ENCODE measurements at regions not wholly inside any gene's neighbourhood (a gene's known extent, or its start where the extent isn't known, plus 50 kb on each side); places are given as distances from the start of the nearest gene placed in this dataset.

DNA sequence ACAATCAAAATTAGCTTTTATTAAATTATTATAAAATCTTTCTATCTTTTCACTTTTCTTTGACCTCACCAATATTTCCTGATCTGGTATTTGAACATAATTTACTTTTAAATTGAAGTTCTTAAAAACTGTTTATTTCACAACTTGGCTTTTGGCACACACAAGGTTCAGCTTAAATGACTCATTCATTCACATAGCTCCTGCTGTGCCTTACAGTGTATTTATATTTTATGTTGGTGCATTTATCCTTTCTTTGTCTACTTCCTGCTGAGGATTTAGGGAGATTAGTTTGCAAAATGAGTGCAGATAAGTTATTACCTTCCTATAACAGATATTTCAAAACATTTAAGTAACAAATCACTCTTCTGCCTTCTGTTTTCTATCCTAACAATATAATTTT, 430.6 kb downstream of the DTHD1 start:
- no peaks in the 10 kb centered on the region for H4K20me1 ChIP-seq (ENCODE audit: insufficient read depth)
- no peaks in the 10 kb centered on the region for H3K9me2 ChIP-seq (ENCODE audit: insufficient read depth, low read length)
- TF ChIP-seq EP300 (conservative IDR thresholded peaks at IDR 0.05; ENCODE audit: poor library complexity, severe bottlenecking) (no peak), POLR2AphosphoS5 (IDR thresholded peaks at IDR 0.05) (no peak)
- H2AFZ ChIP-seq (ENCODE audit: low read depth, low read length): no peak overlapping the region
- H3K79me2 ChIP-seq (replicated peaks; ENCODE audit: insufficient read depth, low read length): no peaks in the 10 kb centered on the region
- H3K4me2 ChIP-seq (ENCODE audit: low read length): no peak overlapping the region
- H3F3A ChIP-seq (ENCODE audit: insufficient read depth, low read length, poor library complexity, severe bottlenecking): no peaks in the 10 kb centered on the region
- H3K9ac ChIP-seq (ENCODE audit: low read length): no peak overlapping the region
- no peaks in the 10 kb centered on the region for H3K9me3 ChIP-seq (ENCODE audit: low read length)
- H3K36me3 ChIP-seq (ENCODE audit: insufficient read depth, low read length): no peaks in the 10 kb centered on the region
- H3K4me3 ChIP-seq (ENCODE audit: low read length): no peak overlapping the region
- H3K27ac ChIP-seq (ENCODE audit: low read length): no peak overlapping the region
- H3K27me3 ChIP-seq (ENCODE audit: insufficient read depth, low read depth, low read length): no peaks in the 10 kb centered on the region

DNA sequence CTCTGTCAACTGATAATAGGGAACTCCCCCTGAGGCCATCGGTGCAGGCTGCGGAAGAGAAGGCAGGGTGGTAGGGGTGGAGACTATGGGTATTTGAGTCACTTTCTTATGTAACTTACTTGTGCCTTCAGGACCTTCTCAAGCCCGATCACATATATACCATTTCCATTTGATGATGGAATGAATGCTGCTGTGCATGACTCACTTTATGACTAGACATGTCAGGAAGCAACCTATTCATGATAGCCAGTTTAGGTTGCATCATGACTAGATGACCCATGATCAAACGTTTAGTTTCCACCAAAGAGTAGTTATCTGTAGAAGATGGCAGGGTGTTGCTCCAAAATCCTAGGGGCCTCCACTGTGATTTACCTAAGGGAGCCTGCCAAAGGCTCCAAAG, 435.5 kb downstream of the DTHD1 start:
- Histone ChIP-seq H3K27ac (ENCODE audit: low read length) (no peak overlapping the region), H3F3A (ENCODE audit: insufficient read depth, low read length, poor library complexity, severe bottlenecking) (no peaks in the 10 kb centered on the region), H3K36me3 (ENCODE audit: insufficient read depth, low read length) (no peaks in the 10 kb centered on the region), H3K9me3 (ENCODE audit: low read length) (no peaks in the 10 kb centered on the region), H3K4me3 (ENCODE audit: low read length) (no peak overlapping the region), H3K4me2 (ENCODE audit: low read length) (no peak overlapping the region), H3K9me2 (ENCODE audit: insufficient read depth, low read length) (no peaks in the 10 kb centered on the region), H3K9ac (ENCODE audit: low read length) (no peak overlapping the region), H3K27me3 (ENCODE audit: insufficient read depth, low read depth, low read length) (no peaks in the 10 kb centered on the region), H2AFZ (ENCODE audit: low read depth, low read length) (no peak overlapping the region), H4K20me1 (ENCODE audit: insufficient read depth) (no peaks in the 10 kb centered on the region), H3K79me2 (replicated peaks; ENCODE audit: insufficient read depth, low read length) (no peaks in the 10 kb centered on the region)
- TF ChIP-seq, protein P1, sequence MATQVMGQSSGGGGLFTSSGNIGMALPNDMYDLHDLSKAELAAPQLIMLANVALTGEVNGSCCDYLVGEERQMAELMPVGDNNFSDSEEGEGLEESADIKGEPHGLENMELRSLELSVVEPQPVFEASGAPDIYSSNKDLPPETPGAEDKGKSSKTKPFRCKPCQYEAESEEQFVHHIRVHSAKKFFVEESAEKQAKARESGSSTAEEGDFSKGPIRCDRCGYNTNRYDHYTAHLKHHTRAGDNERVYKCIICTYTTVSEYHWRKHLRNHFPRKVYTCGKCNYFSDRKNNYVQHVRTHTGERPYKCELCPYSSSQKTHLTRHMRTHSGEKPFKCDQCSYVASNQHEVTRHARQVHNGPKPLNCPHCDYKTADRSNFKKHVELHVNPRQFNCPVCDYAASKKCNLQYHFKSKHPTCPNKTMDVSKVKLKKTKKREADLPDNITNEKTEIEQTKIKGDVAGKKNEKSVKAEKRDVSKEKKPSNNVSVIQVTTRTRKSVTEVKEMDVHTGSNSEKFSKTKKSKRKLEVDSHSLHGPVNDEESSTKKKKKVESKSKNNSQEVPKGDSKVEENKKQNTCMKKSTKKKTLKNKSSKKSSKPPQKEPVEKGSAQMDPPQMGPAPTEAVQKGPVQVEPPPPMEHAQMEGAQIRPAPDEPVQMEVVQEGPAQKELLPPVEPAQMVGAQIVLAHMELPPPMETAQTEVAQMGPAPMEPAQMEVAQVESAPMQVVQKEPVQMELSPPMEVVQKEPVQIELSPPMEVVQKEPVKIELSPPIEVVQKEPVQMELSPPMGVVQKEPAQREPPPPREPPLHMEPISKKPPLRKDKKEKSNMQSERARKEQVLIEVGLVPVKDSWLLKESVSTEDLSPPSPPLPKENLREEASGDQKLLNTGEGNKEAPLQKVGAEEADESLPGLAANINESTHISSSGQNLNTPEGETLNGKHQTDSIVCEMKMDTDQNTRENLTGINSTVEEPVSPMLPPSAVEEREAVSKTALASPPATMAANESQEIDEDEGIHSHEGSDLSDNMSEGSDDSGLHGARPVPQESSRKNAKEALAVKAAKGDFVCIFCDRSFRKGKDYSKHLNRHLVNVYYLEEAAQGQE (IDR thresholded peaks at IDR 0.05; ENCODE audit: borderline replicate concordance): no peak
- TF ChIP-seq SMC3 (conservative IDR thresholded peaks at IDR 0.05; ENCODE audit: poor library complexity): no peak
- TF ChIP-seq EZH2 (IDR thresholded peaks at IDR 0.05; ENCODE audit: borderline replicate concordance, insufficient read depth, low read length, poor library complexity, severe bottlenecking): no peak
- TF ChIP-seq TAF1 (IDR thresholded peaks at IDR 0.05; ENCODE audit: low read depth): no peak
- TF ChIP-seq RAD21 (conservative IDR thresholded peaks at IDR 0.05): no peak
- no peak for TF ChIP-seq POLR2AphosphoS5 (IDR thresholded peaks at IDR 0.05)
- TF ChIP-seq MXI1 (conservative IDR thresholded peaks at IDR 0.05; ENCODE audit: poor library complexity, severe bottlenecking): no peak
- TF ChIP-seq, protein P2, sequence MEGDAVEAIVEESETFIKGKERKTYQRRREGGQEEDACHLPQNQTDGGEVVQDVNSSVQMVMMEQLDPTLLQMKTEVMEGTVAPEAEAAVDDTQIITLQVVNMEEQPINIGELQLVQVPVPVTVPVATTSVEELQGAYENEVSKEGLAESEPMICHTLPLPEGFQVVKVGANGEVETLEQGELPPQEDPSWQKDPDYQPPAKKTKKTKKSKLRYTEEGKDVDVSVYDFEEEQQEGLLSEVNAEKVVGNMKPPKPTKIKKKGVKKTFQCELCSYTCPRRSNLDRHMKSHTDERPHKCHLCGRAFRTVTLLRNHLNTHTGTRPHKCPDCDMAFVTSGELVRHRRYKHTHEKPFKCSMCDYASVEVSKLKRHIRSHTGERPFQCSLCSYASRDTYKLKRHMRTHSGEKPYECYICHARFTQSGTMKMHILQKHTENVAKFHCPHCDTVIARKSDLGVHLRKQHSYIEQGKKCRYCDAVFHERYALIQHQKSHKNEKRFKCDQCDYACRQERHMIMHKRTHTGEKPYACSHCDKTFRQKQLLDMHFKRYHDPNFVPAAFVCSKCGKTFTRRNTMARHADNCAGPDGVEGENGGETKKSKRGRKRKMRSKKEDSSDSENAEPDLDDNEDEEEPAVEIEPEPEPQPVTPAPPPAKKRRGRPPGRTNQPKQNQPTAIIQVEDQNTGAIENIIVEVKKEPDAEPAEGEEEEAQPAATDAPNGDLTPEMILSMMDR (IDR thresholded peaks at IDR 0.05; ENCODE audit: poor library complexity, severe bottlenecking): no peak
- no peak for TF ChIP-seq EP300 (conservative IDR thresholded peaks at IDR 0.05; ENCODE audit: poor library complexity, severe bottlenecking)

DNA sequence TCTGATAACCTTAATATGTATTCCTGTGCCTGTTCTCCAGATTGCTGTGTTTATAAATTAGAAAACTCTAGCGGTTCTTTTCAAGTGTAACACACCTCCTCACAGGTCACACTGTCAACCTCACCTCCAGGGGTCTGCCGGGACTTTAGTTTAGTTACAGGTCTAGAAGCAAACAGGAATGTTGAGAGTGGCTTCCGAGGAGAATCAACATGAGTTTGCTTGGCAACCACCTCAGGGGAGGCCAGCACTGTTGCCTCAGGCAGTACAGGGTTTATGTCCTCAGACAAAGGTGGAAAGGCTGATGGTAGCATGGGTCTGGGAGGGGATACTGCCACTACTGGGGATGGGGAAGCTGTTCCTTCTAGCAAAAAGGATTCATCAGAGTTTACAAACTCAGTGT, 438.0 kb downstream of the DTHD1 start:
- Histone ChIP-seq H3F3A (ENCODE audit: insufficient read depth, low read length, poor library complexity, severe bottlenecking) (no peaks in the 10 kb centered on the region), H3K4me3 (ENCODE audit: low read length) (no peak overlapping the region), H3K9me3 (ENCODE audit: low read length) (no peaks in the 10 kb centered on the region), H3K4me2 (ENCODE audit: low read length) (no peak overlapping the region), H3K79me2 (replicated peaks; ENCODE audit: insufficient read depth, low read length) (no peaks in the 10 kb centered on the region), H3K27ac (ENCODE audit: low read length) (no peak overlapping the region), H3K9me2 (ENCODE audit: insufficient read depth, low read length) (no peaks in the 10 kb centered on the region), H3K27me3 (ENCODE audit: insufficient read depth, low read depth, low read length) (no peaks in the 10 kb centered on the region), H2AFZ (ENCODE audit: low read depth, low read length) (no peak overlapping the region), H3K9ac (ENCODE audit: low read length) (no peak overlapping the region), H3K36me3 (ENCODE audit: insufficient read depth, low read length) (no peaks in the 10 kb centered on the region), H4K20me1 (ENCODE audit: insufficient read depth) (no peaks in the 10 kb centered on the region)
- TF ChIP-seq RAD21 (conservative IDR thresholded peaks at IDR 0.05): no peak
- TF ChIP-seq, protein P2 (IDR thresholded peaks at IDR 0.05; ENCODE audit: poor library complexity, severe bottlenecking): no peak
- no peak for TF ChIP-seq EP300 (conservative IDR thresholded peaks at IDR 0.05; ENCODE audit: poor library complexity, severe bottlenecking)
- no peak for TF ChIP-seq EZH2 (IDR thresholded peaks at IDR 0.05; ENCODE audit: borderline replicate concordance, insufficient read depth, low read length, poor library complexity, severe bottlenecking)
- TF ChIP-seq, protein P1 (IDR thresholded peaks at IDR 0.05; ENCODE audit: borderline replicate concordance): no peak
- no peak for TF ChIP-seq TAF1 (IDR thresholded peaks at IDR 0.05; ENCODE audit: low read depth)
- TF ChIP-seq POLR2AphosphoS5 (IDR thresholded peaks at IDR 0.05): no peak
- no peak for TF ChIP-seq MXI1 (conservative IDR thresholded peaks at IDR 0.05; ENCODE audit: poor library complexity, severe bottlenecking)
- no peak for TF ChIP-seq SMC3 (conservative IDR thresholded peaks at IDR 0.05; ENCODE audit: poor library complexity)

Measured in neural cell (in vitro differentiated cells).